ENCODE measurements at regions not wholly inside any gene's neighbourhood (a gene's known extent, or its start where the extent isn't known, plus 50 kb on each side); places are given as distances from the start of the nearest gene placed in this dataset.

- H4K20me1 ChIP-seq (ENCODE audit: insufficient read depth, poor library complexity, severe bottlenecking), result no peaks in the 10 kb centered on the region
Measured at GRCh38 chr1:195054217-195054687, 1554.0 kb downstream of the KCNT2 start.

GRCh38 chr1:195053478-195053877 is 1554.8 kb downstream of the KCNT2 start:
- Histone ChIP-seq H3K27ac (no peak overlapping the region), H3K36me3 (replicated peaks; ENCODE audit: insufficient read depth, low read depth) (no peaks in the 10 kb centered on the region), H4K20me1 (ENCODE audit: insufficient read depth, poor library complexity, severe bottlenecking) (no peaks in the 10 kb centered on the region), H3K27me3 (no peaks in the 10 kb centered on the region), H3K4me2 (no peak overlapping the region), H3K4me1 (ENCODE audit: insufficient read depth) (no peaks in the 10 kb centered on the region), H3K4me3 (no peak overlapping the region), H3K9me3 (ENCODE audit: low read depth) (no peaks in the 10 kb centered on the region), H2AFZ (no peak overlapping the region), H3K79me2 (no peaks in the 10 kb centered on the region), H3K9me2 (replicated peaks; ENCODE audit: insufficient read depth) (no peaks in the 10 kb centered on the region)
- WGBS (ENCODE audit: low lambda C conversion rate, missing lambda C conversion rate), result 72% methylated on average over 2 of the region's 2 CpGs
- no peak for DNase-seq (ENCODE audit: low spot score)
- TF ChIP-seq EZH2 (IDR thresholded peaks at IDR 0.05; ENCODE audit: borderline replicate concordance) (no peak), EZH2phosphoT487 (IDR thresholded peaks at IDR 0.05; ENCODE audit: low read depth, severe bottlenecking, unreplicated experiment) (no peak)
- TF ChIP-seq, protein P1, sequence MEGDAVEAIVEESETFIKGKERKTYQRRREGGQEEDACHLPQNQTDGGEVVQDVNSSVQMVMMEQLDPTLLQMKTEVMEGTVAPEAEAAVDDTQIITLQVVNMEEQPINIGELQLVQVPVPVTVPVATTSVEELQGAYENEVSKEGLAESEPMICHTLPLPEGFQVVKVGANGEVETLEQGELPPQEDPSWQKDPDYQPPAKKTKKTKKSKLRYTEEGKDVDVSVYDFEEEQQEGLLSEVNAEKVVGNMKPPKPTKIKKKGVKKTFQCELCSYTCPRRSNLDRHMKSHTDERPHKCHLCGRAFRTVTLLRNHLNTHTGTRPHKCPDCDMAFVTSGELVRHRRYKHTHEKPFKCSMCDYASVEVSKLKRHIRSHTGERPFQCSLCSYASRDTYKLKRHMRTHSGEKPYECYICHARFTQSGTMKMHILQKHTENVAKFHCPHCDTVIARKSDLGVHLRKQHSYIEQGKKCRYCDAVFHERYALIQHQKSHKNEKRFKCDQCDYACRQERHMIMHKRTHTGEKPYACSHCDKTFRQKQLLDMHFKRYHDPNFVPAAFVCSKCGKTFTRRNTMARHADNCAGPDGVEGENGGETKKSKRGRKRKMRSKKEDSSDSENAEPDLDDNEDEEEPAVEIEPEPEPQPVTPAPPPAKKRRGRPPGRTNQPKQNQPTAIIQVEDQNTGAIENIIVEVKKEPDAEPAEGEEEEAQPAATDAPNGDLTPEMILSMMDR (IDR thresholded peaks at IDR 0.05; ENCODE audit: poor library complexity), result no peak

More at GRCh38 chr1:195054217-195054687, 1554.0 kb downstream of the KCNT2 start:
- Histone ChIP-seq H3K27me3 (no peaks in the 10 kb centered on the region), H2AFZ (no peak overlapping the region), H3K4me3 (no peak overlapping the region), H3K4me2 (no peak overlapping the region), H3K9me2 (replicated peaks; ENCODE audit: insufficient read depth) (no peaks in the 10 kb centered on the region), H3K4me1 (ENCODE audit: insufficient read depth) (no peaks in the 10 kb centered on the region), H3K79me2 (no peaks in the 10 kb centered on the region), H3K27ac (no peak overlapping the region), H3K36me3 (replicated peaks; ENCODE audit: insufficient read depth, low read depth) (no peaks in the 10 kb centered on the region), H3K9me3 (ENCODE audit: low read depth) (no peaks in the 10 kb centered on the region)
- DNase-seq (ENCODE audit: low spot score), result no peak
- WGBS (ENCODE audit: low lambda C conversion rate, missing lambda C conversion rate), result 92% methylated on average over 12 of the region's 27 CpGs
- TF ChIP-seq, protein P1 (IDR thresholded peaks at IDR 0.05; ENCODE audit: poor library complexity), result no peak

GRCh38 chr1:195047772-195048171 is 1560.5 kb downstream of the KCNT2 start:
- no peak for DNase-seq (ENCODE audit: low spot score)
- no peaks in the 10 kb centered on the region for H4K20me1 ChIP-seq (ENCODE audit: insufficient read depth, poor library complexity, severe bottlenecking)
- TF ChIP-seq EZH2 (IDR thresholded peaks at IDR 0.05; ENCODE audit: borderline replicate concordance) (no peak), EZH2phosphoT487 (IDR thresholded peaks at IDR 0.05; ENCODE audit: low read depth, severe bottlenecking, unreplicated experiment) (no peak)
- TF ChIP-seq, protein P1 (IDR thresholded peaks at IDR 0.05; ENCODE audit: poor library complexity), result no peak
- H3K36me3 ChIP-seq (replicated peaks; ENCODE audit: insufficient read depth, low read depth), result no peaks in the 10 kb centered on the region
- no peaks in the 10 kb centered on the region for H3K9me2 ChIP-seq (replicated peaks; ENCODE audit: insufficient read depth)
- H3K4me3 ChIP-seq, result no peak overlapping the region
- H3K9me3 ChIP-seq (ENCODE audit: low read depth), result no peaks in the 10 kb centered on the region
- WGBS (ENCODE audit: low lambda C conversion rate, missing lambda C conversion rate), result 80% methylated on average over 2 of the region's 2 CpGs
- H3K27me3 ChIP-seq, result no peaks in the 10 kb centered on the region
- no peak overlapping the region for H3K4me2 ChIP-seq
- no peaks in the 10 kb centered on the region for H3K79me2 ChIP-seq
- no peak overlapping the region for H2AFZ ChIP-seq
- H3K4me1 ChIP-seq (ENCODE audit: insufficient read depth), result no peaks in the 10 kb centered on the region
- no peak overlapping the region for H3K27ac ChIP-seq

GRCh38 chr1:195045072-195045471 is 1563.2 kb downstream of the KCNT2 start:
- H3K4me2 ChIP-seq, result no peak overlapping the region
- H3K4me1 ChIP-seq (ENCODE audit: insufficient read depth), result no peaks in the 10 kb centered on the region
- DNase-seq (ENCODE audit: low spot score), result no peak
- H4K20me1 ChIP-seq (ENCODE audit: insufficient read depth, poor library complexity, severe bottlenecking), result no peaks in the 10 kb centered on the region
- no peaks in the 10 kb centered on the region for H3K79me2 ChIP-seq
- H3K4me3 ChIP-seq, result no peak overlapping the region
- H3K27me3 ChIP-seq, result no peaks in the 10 kb centered on the region
- H3K36me3 ChIP-seq (replicated peaks; ENCODE audit: insufficient read depth, low read depth), result no peaks in the 10 kb centered on the region
- H3K27ac ChIP-seq, result no peak overlapping the region
- no peaks in the 10 kb centered on the region for H3K9me2 ChIP-seq (replicated peaks; ENCODE audit: insufficient read depth)
- H3K9me3 ChIP-seq (ENCODE audit: low read depth), result no peaks in the 10 kb centered on the region
- 86% methylated on average over 2 of the region's 2 CpGs for WGBS (ENCODE audit: low lambda C conversion rate, missing lambda C conversion rate)
- H2AFZ ChIP-seq, result no peak overlapping the region
- TF ChIP-seq, protein P1 (IDR thresholded peaks at IDR 0.05; ENCODE audit: poor library complexity), result no peak
- TF ChIP-seq EZH2phosphoT487 (IDR thresholded peaks at IDR 0.05; ENCODE audit: low read depth, severe bottlenecking, unreplicated experiment), result no peak
- no peak for TF ChIP-seq EZH2 (IDR thresholded peaks at IDR 0.05; ENCODE audit: borderline replicate concordance)
